ENCODE measurements at regions not wholly inside any gene's neighbourhood (a gene's known extent, or its start where the extent isn't known, plus 50 kb on each side); places are given as distances from the start of the nearest gene placed in this dataset.

DNA sequence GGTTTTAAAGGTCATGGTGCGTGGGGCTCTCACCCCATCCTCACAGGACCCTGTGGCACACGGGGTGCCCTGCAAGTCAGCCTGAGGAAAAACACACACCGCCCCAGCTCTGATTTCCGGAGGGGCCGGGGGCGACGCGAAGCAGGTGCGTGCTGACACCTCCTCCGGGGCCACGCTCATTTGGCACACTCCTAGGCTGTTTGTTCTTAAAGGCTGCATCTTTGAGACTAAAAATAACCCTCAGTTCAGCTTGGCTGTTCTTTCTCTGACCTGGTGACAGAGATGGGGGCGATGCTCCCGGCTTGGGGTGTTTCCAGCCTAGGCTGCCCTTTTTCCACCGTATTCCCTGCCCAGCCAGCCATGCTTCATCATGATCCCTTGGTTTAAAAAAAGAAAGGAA, 141.5 kb upstream of the TPM1 start:
- no peak for DNase-seq (ENCODE audit: low spot score)
- 93% methylated on average over 14 of the region's 14 CpGs for WGBS
- no peak overlapping the region for H3K4me3 ChIP-seq (ENCODE audit: low read depth in 1 of 3, low read length in 3 of 3)
- H3K36me3 ChIP-seq (ENCODE audit: control insufficient read depth in 4 of 4, insufficient read depth in 3 of 4, low read depth in 1 of 4, low read length in 3 of 4): no peaks in the 10 kb centered on the region
- H3K27me3 ChIP-seq (ENCODE audit: control insufficient read depth in 4 of 4, insufficient read depth in 4 of 4, low read length in 3 of 4): no peaks in the 10 kb centered on the region
- H3K4me1 ChIP-seq (ENCODE audit: control insufficient read depth in 4 of 4, insufficient read depth in 4 of 4, low read length in 3 of 4): peaks cover 0 to 12% (median 3%) of the 10 kb centered on the region in 4 donors
- TF ChIP-seq NR2F2 (IDR thresholded peaks at IDR 0.05) (no peak), GABPA (IDR thresholded peaks at IDR 0.05 in 1 of 2, conservative IDR thresholded peaks at IDR 0.05 in 1 of 2) (no peak), FOXA1 (IDR thresholded peaks at IDR 0.05) (no peak), EGR1 (IDR thresholded peaks at IDR 0.05; ENCODE audit: low read depth in 2 of 2) (no peak), HNF4A (conservative IDR thresholded peaks at IDR 0.05) (no peak), SP1 (IDR thresholded peaks at IDR 0.05) (no peak), YY1 (IDR thresholded peaks at IDR 0.05) (no peak), HNF4G (IDR thresholded peaks at IDR 0.05) (no peak), RAD21 (IDR thresholded peaks at IDR 0.05) (no peak), JUND (IDR thresholded peaks at IDR 0.05) (no peak), TAF1 (conservative IDR thresholded peaks at IDR 0.05) (no peak), FOXA2 (IDR thresholded peaks at IDR 0.05) (no peak), RXRA (IDR thresholded peaks at IDR 0.05) (no peak)
- TF ChIP-seq, protein P1, sequence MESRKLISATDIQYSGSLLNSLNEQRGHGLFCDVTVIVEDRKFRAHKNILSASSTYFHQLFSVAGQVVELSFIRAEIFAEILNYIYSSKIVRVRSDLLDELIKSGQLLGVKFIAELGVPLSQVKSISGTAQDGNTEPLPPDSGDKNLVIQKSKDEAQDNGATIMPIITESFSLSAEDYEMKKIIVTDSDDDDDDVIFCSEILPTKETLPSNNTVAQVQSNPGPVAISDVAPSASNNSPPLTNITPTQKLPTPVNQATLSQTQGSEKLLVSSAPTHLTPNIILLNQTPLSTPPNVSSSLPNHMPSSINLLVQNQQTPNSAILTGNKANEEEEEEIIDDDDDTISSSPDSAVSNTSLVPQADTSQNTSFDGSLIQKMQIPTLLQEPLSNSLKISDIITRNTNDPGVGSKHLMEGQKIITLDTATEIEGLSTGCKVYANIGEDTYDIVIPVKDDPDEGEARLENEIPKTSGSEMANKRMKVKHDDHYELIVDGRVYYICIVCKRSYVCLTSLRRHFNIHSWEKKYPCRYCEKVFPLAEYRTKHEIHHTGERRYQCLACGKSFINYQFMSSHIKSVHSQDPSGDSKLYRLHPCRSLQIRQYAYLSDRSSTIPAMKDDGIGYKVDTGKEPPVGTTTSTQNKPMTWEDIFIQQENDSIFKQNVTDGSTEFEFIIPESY (IDR thresholded peaks at IDR 0.05): no peak
- TF ChIP-seq, protein P2, sequence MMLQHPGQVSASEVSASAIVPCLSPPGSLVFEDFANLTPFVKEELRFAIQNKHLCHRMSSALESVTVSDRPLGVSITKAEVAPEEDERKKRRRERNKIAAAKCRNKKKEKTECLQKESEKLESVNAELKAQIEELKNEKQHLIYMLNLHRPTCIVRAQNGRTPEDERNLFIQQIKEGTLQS (IDR thresholded peaks at IDR 0.05): no peak
- TF ChIP-seq, protein P3, sequence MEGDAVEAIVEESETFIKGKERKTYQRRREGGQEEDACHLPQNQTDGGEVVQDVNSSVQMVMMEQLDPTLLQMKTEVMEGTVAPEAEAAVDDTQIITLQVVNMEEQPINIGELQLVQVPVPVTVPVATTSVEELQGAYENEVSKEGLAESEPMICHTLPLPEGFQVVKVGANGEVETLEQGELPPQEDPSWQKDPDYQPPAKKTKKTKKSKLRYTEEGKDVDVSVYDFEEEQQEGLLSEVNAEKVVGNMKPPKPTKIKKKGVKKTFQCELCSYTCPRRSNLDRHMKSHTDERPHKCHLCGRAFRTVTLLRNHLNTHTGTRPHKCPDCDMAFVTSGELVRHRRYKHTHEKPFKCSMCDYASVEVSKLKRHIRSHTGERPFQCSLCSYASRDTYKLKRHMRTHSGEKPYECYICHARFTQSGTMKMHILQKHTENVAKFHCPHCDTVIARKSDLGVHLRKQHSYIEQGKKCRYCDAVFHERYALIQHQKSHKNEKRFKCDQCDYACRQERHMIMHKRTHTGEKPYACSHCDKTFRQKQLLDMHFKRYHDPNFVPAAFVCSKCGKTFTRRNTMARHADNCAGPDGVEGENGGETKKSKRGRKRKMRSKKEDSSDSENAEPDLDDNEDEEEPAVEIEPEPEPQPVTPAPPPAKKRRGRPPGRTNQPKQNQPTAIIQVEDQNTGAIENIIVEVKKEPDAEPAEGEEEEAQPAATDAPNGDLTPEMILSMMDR (IDR thresholded peaks at IDR 0.05; ENCODE audit: low read depth, low read length, missing input control): no peak
- TF ChIP-seq, protein P4, sequence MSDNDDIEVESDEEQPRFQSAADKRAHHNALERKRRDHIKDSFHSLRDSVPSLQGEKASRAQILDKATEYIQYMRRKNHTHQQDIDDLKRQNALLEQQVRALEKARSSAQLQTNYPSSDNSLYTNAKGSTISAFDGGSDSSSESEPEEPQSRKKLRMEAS (IDR thresholded peaks at IDR 0.05): no peak
- TF ChIP-seq, protein P5, sequence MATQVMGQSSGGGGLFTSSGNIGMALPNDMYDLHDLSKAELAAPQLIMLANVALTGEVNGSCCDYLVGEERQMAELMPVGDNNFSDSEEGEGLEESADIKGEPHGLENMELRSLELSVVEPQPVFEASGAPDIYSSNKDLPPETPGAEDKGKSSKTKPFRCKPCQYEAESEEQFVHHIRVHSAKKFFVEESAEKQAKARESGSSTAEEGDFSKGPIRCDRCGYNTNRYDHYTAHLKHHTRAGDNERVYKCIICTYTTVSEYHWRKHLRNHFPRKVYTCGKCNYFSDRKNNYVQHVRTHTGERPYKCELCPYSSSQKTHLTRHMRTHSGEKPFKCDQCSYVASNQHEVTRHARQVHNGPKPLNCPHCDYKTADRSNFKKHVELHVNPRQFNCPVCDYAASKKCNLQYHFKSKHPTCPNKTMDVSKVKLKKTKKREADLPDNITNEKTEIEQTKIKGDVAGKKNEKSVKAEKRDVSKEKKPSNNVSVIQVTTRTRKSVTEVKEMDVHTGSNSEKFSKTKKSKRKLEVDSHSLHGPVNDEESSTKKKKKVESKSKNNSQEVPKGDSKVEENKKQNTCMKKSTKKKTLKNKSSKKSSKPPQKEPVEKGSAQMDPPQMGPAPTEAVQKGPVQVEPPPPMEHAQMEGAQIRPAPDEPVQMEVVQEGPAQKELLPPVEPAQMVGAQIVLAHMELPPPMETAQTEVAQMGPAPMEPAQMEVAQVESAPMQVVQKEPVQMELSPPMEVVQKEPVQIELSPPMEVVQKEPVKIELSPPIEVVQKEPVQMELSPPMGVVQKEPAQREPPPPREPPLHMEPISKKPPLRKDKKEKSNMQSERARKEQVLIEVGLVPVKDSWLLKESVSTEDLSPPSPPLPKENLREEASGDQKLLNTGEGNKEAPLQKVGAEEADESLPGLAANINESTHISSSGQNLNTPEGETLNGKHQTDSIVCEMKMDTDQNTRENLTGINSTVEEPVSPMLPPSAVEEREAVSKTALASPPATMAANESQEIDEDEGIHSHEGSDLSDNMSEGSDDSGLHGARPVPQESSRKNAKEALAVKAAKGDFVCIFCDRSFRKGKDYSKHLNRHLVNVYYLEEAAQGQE (IDR thresholded peaks at IDR 0.05): no peak
- H3K9me3 ChIP-seq (ENCODE audit: control insufficient read depth in 4 of 4, low read length in 3 of 4): no peaks in the 10 kb centered on the region
- no peak overlapping the region for H3K9ac ChIP-seq (ENCODE audit: low read depth in 1 of 2, low read length in 2 of 2)
- no peak overlapping the region for H3K27ac ChIP-seq (ENCODE audit: low read depth in 1 of 2, low read length in 2 of 2)

Measured in liver (tissue), 8 donors.